ENCODE measurements at regions not wholly inside any gene's neighbourhood (a gene's known extent, or its start where the extent isn't known, plus 50 kb on each side); places are given as distances from the start of the nearest gene placed in this dataset.

- TF ChIP-seq, protein P1, sequence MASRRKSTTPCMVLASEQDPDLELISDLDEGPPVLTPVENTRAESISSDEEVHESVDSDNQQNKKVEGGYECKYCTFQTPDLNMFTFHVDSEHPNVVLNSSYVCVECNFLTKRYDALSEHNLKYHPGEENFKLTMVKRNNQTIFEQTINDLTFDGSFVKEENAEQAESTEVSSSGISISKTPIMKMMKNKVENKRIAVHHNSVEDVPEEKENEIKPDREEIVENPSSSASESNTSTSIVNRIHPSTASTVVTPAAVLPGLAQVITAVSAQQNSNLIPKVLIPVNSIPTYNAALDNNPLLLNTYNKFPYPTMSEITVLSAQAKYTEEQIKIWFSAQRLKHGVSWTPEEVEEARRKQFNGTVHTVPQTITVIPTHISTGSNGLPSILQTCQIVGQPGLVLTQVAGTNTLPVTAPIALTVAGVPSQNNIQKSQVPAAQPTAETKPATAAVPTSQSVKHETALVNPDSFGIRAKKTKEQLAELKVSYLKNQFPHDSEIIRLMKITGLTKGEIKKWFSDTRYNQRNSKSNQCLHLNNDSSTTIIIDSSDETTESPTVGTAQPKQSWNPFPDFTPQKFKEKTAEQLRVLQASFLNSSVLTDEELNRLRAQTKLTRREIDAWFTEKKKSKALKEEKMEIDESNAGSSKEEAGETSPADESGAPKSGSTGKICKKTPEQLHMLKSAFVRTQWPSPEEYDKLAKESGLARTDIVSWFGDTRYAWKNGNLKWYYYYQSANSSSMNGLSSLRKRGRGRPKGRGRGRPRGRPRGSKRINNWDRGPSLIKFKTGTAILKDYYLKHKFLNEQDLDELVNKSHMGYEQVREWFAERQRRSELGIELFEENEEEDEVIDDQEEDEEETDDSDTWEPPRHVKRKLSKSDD (CRISPR knock-in tag; IDR thresholded peaks at IDR 0.05; ENCODE audit: low read depth), result no peak
- TF ChIP-seq ZNF605 (CRISPR knock-in tag; IDR thresholded peaks at IDR 0.05) (no peak), ZNF225 (CRISPR knock-in tag; IDR thresholded peaks at IDR 0.05) (peak; percentile 67; the same call in 1 of the 2 replicates), NRL (CRISPR knock-in tag; IDR thresholded peaks at IDR 0.05; ENCODE audit: borderline replicate concordance) (no peak), ATM (IDR thresholded peaks at IDR 0.05; ENCODE audit: borderline replicate concordance) (no peak), ZXDC (CRISPR knock-in tag; IDR thresholded peaks at IDR 0.05) (no peak), ZNF691 (CRISPR knock-in tag; IDR thresholded peaks at IDR 0.05; ENCODE audit: borderline replicate concordance, low read depth) (no peak), ZNF382 (CRISPR knock-in tag; IDR thresholded peaks at IDR 0.05; ENCODE audit: borderline replicate concordance) (no peak), ZNF766 (CRISPR knock-in tag; IDR thresholded peaks at IDR 0.05; ENCODE audit: borderline replicate concordance) (no peak), MAX (IDR thresholded peaks at IDR 0.05) (peak; percentile 35; the same call in 1 of the 2 replicates), ZNF160 (CRISPR knock-in tag; IDR thresholded peaks at IDR 0.05) (no peak), ZNF777 (CRISPR knock-in tag; IDR thresholded peaks at IDR 0.05) (no peak), HOXA5 (CRISPR knock-in tag; IDR thresholded peaks at IDR 0.05) (0 out of 2 replicates have a peak, but pooled peaks have one; percentile 54), ZBTB3 (CRISPR knock-in tag; IDR thresholded peaks at IDR 0.05; ENCODE audit: borderline replicate concordance, low read depth) (no peak), KAT2B (IDR thresholded peaks at IDR 0.05; ENCODE audit: borderline replicate concordance, low read depth, low read length) (no peak), NFKB2 (CRISPR knock-in tag; IDR thresholded peaks at IDR 0.05; ENCODE audit: borderline replicate concordance) (no peak)
- TF ChIP-seq, protein P2, sequence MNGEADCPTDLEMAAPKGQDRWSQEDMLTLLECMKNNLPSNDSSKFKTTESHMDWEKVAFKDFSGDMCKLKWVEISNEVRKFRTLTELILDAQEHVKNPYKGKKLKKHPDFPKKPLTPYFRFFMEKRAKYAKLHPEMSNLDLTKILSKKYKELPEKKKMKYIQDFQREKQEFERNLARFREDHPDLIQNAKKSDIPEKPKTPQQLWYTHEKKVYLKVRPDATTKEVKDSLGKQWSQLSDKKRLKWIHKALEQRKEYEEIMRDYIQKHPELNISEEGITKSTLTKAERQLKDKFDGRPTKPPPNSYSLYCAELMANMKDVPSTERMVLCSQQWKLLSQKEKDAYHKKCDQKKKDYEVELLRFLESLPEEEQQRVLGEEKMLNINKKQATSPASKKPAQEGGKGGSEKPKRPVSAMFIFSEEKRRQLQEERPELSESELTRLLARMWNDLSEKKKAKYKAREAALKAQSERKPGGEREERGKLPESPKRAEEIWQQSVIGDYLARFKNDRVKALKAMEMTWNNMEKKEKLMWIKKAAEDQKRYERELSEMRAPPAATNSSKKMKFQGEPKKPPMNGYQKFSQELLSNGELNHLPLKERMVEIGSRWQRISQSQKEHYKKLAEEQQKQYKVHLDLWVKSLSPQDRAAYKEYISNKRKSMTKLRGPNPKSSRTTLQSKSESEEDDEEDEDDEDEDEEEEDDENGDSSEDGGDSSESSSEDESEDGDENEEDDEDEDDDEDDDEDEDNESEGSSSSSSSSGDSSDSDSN (CRISPR knock-in tag; IDR thresholded peaks at IDR 0.05), result no peak
Observed at GRCh38 chr6:43900916-43901732, 131.1 kb downstream of the VEGFA start (continued).
